Endothelial cell of umbilical vein (primary cell): ENCODE measurements at regions not wholly inside any gene's neighbourhood (a gene's known extent, or its start where the extent isn't known, plus 50 kb on each side); places are given as distances from the start of the nearest gene placed in this dataset.

Source experiments
- BruUV-seq: library from RNA; stranded (reverse); fragments of 400-500 nt; replicated peaks from 2 replicates; lab custom pipeline; 2021; lab: Mats Ljungman, UMichigan
- CTCF ChIA-PET: fragments of 300-600, 350-600 bp; sonication (Branson Sonifier 250); formaldehyde crosslinking; loops from one replicate; lab custom pipeline; 2021; ENCODE audit warnings: antibody characterized with exemption, inconsistent platforms; lab: Charles Lee
- POLR2A ChIA-PET: fragments of 300-600, 350-600 bp; sonication (Branson Sonifier 250); formaldehyde crosslinking; loops from one replicate; lab custom pipeline; 2021; ENCODE audit warnings: antibody characterized with exemption, inconsistent platforms; lab: Charles Lee
- DNase-seq: peaks from one replicate; pipeline ENCODE4 v3.0.0-alpha.2; 2011; ENCODE audit warnings: low read depth, low spot score
- FAIRE-seq: peaks from 2 replicates; lab custom pipeline; 2011; peaks lifted over from hg19 to GRCh38; lab: Jason Lieb, UNC
- H2AFZ ChIP-seq: 2 replicates; pipeline ENCODE4 v1.6.0; 2012; ENCODE audit warnings: low read depth, low read length, control low read depth, inconsistent platforms
- H3K27ac ChIP-seq: 2 replicates; pipeline ENCODE4 v1.5.1; 2011; ENCODE audit warnings: low read depth, mild to moderate bottlenecking, control low read depth, low read length, moderate library complexity; ENCODE audit not compliant: insufficient read depth
- H3K27me3 ChIP-seq, 2 experiments: 2 replicates each; pipeline versions ENCODE4 v1.6.0 to v1.6.1; 2011; ENCODE audit warnings: low read length in 2 of 2, mixed read lengths in 1 of 2; ENCODE audit not compliant: control insufficient read depth in 2 of 2, insufficient read depth in 2 of 2
- H3K36me3 ChIP-seq, 2 experiments: 2 replicates in 1 of 2; 3 replicates in 1 of 2; pipeline ENCODE4 v1.5.1; 2011; ENCODE audit warnings: low read length in 2 of 2, mild to moderate bottlenecking in 1 of 2, moderate library complexity in 1 of 2; ENCODE audit not compliant: control insufficient read depth in 2 of 2, insufficient read depth in 2 of 2; ENCODE audit errors: extremely low read depth in 1 of 2
- H3K4me1 ChIP-seq: 3 replicates; pipeline ENCODE4 v1.5.1; 2011; ENCODE audit warnings: mild to moderate bottlenecking, low read length; ENCODE audit not compliant: control insufficient read depth, insufficient read depth; ENCODE audit errors: extremely low read depth
- H3K4me2 ChIP-seq: 2 replicates; pipeline ENCODE4 v1.6.1; 2011; ENCODE audit warnings: low read length, control low read depth, mixed read lengths; ENCODE audit not compliant: insufficient read depth
- H3K4me3 ChIP-seq, 3 experiments: fragments of 200-600 bp in 1 of 3; sonication (generic), shearing (Covaris generic) in 1 of 3; replicated peaks in 1 of 3; 2 replicates each; pipeline ENCODE4 v1.5.1; 2011 to 2016; ENCODE audit warnings: control low read depth in 3 of 3, low read length in 3 of 3, mild to moderate bottlenecking in 2 of 3, inconsistent platforms in 1 of 3, low read depth in 1 of 3, moderate library complexity in 1 of 3; ENCODE audit not compliant: insufficient read depth in 1 of 3
- H3K79me2 ChIP-seq: 2 replicates; pipeline ENCODE4 v1.6.0; 2012; ENCODE audit warnings: low read length, inconsistent platforms; ENCODE audit not compliant: control insufficient read depth, insufficient read depth
- H3K9ac ChIP-seq: replicated peaks from 2 replicates; pipeline ENCODE3; 2011; ENCODE audit warnings: low read length, control low read depth; ENCODE audit not compliant: insufficient read depth; ENCODE audit errors: extremely low read depth
- H3K9me1 ChIP-seq: replicated peaks from 3 replicates; pipeline ENCODE4 v1.6.0; 2011; ENCODE audit warnings: mild to moderate bottlenecking, low read length; ENCODE audit not compliant: control insufficient read depth, insufficient read depth; ENCODE audit errors: extremely low read depth
- H3K9me3 ChIP-seq: replicated peaks from 2 replicates; pipeline ENCODE4 v1.5.1; 2012; ENCODE audit warnings: low read length, inconsistent platforms; ENCODE audit not compliant: control insufficient read depth, insufficient read depth
- H4K20me1 ChIP-seq: replicated peaks from 2 replicates; pipeline ENCODE3; 2011; ENCODE audit warnings: mild to moderate bottlenecking, low read length; ENCODE audit not compliant: control insufficient read depth, insufficient read depth; ENCODE audit errors: extremely low read depth
- EZH2 ChIP-seq: IDR thresholded peaks from 2 replicates; pipeline ENCODE4 v1.6.1; 2012; ENCODE audit warnings: borderline replicate concordance, low read depth, mild to moderate bottlenecking, moderate library complexity, low read length, inconsistent platforms; ENCODE audit not compliant: severe bottlenecking
- FOS ChIP-seq: IDR thresholded peaks from 2 replicates; pipeline ENCODE4 v1.6.1; 2011; ENCODE audit warnings: mild to moderate bottlenecking, low read length, moderate library complexity, borderline replicate concordance; ENCODE audit not compliant: insufficient read depth
- GATA2 ChIP-seq: IDR thresholded peaks from 2 replicates; pipeline ENCODE4 v1.7.0; 2011; ENCODE audit warnings: low read depth, mild to moderate bottlenecking, moderate library complexity, mixed read lengths, low read length; ENCODE audit not compliant: insufficient read length, insufficient read depth
- JUN ChIP-seq: IDR thresholded peaks from 2 replicates; pipeline ENCODE4 v1.6.1; 2011; ENCODE audit warnings: borderline replicate concordance, low read depth; ENCODE audit not compliant: insufficient read length, insufficient read depth
- MYC ChIP-seq: IDR thresholded peaks from one replicate; pipeline ENCODE4 v1.6.1; 2011; ENCODE audit warnings: mild to moderate bottlenecking, low read depth, low read length
- POLR2A ChIP-seq: IDR thresholded peaks from 2 replicates; pipeline ENCODE4 v1.6.1; 2012; ENCODE audit warnings: low read depth, mild to moderate bottlenecking, control low read depth, low read length
- POLR2AphosphoS5 ChIP-seq: IDR thresholded peaks from 2 replicates; pipeline ENCODE4 v1.6.1; 2012; ENCODE audit warnings: low read depth, mild to moderate bottlenecking, control low read depth, low read length, moderate library complexity; ENCODE audit not compliant: insufficient read depth
- dilution Hi-C: fragments of 300-500 bp; cut with MboI; formaldehyde crosslinking; loops from one replicate; pipeline ENCODE4 v1.15.0; 2019; ENCODE audit warnings: low sequenced_read_pairs; ENCODE audit not compliant: extremely low pct_ligation_motif_present
- intact Hi-C: fragments of 100-400 bp; cut with micrococcal nuclease; formaldehyde crosslinking; loops from one replicate; pipeline ENCODE4 v1.10.0; 2022
- TF ChIP-seq, protein P1 (sequence below), 2 donors: IDR thresholded peaks; 1 replicate in 1 of 2; 2 replicates in 1 of 2; pipeline ENCODE4 v1.5.1; 2011; ENCODE audit warnings: low read length in 2 of 2, mild to moderate bottlenecking in 2 of 2, moderate library complexity in 2 of 2, control low read depth in 1 of 2, inconsistent platforms in 1 of 2, low read depth in 1 of 2; ENCODE audit not compliant: insufficient read depth in 1 of 2; ENCODE audit errors: extremely low read depth in 1 of 2
- TF ChIP-seq, protein P2 (sequence below): IDR thresholded peaks from 2 replicates; pipeline ENCODE4 v1.6.1; 2011; ENCODE audit not compliant: insufficient read depth, insufficient read length

DNA sequence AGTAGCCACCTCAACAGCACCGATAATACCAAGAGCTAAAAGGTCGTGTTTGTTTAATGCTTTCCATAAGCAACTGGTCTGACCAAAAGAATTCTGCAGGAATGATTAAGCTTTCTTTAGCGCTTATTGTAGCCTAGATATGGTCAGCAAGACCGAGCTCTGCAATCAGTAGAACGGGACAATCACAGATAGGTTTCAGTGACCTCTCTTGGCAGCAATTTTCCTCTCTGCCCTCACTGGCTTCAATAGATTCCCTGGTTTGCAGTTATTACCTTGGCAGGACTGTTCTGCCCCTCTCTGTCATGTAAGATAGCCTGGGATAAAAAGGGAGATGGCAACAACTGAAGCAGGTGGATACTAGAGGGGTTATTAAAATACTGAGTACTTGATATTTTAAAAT, 337.1 kb upstream of the NECTIN3 start:
- no peaks in the 10 kb centered on the region for H3K27me3 ChIP-seq
- TF ChIP-seq, protein P1, sequence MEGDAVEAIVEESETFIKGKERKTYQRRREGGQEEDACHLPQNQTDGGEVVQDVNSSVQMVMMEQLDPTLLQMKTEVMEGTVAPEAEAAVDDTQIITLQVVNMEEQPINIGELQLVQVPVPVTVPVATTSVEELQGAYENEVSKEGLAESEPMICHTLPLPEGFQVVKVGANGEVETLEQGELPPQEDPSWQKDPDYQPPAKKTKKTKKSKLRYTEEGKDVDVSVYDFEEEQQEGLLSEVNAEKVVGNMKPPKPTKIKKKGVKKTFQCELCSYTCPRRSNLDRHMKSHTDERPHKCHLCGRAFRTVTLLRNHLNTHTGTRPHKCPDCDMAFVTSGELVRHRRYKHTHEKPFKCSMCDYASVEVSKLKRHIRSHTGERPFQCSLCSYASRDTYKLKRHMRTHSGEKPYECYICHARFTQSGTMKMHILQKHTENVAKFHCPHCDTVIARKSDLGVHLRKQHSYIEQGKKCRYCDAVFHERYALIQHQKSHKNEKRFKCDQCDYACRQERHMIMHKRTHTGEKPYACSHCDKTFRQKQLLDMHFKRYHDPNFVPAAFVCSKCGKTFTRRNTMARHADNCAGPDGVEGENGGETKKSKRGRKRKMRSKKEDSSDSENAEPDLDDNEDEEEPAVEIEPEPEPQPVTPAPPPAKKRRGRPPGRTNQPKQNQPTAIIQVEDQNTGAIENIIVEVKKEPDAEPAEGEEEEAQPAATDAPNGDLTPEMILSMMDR (IDR thresholded peaks at IDR 0.05; ENCODE audit: extremely low read depth in 1 of 2, insufficient read depth in 1 of 2, low read depth in 1 of 2, low read length in 2 of 2), result no peak
- TF ChIP-seq FOS (no peak), GATA2 (no peak), JUN (no peak), MYC (no peak), POLR2A (no peak), EZH2 (no peak), POLR2AphosphoS5 (no peak)
- TF ChIP-seq, protein P2, sequence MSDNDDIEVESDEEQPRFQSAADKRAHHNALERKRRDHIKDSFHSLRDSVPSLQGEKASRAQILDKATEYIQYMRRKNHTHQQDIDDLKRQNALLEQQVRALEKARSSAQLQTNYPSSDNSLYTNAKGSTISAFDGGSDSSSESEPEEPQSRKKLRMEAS, result no peak
- ChIA-PET POLR2A (no interaction called here), CTCF (no interaction called here)
- H2AFZ ChIP-seq, result no peak overlapping the region
- H4K20me1 ChIP-seq, result no peaks in the 10 kb centered on the region
- H3K9me1 ChIP-seq, result no peaks in the 10 kb centered on the region
- no peak overlapping the region for H3K4me2 ChIP-seq
- no peak overlapping the region for H3K4me3 ChIP-seq
- no peaks in the 10 kb centered on the region for H3K9me3 ChIP-seq
- no peaks in the 10 kb centered on the region for H3K79me2 ChIP-seq
- H3K36me3 ChIP-seq, result no peaks in the 10 kb centered on the region
- H3K4me1 ChIP-seq, result no peaks in the 10 kb centered on the region
- no peak for FAIRE-seq
- H3K9ac ChIP-seq, result no peak overlapping the region
- no peak overlapping the region for H3K27ac ChIP-seq
- DNase-seq, result no peak
- intact Hi-C loops, result no loop called here
- dilution Hi-C loops, result no loop called here
- BruUV-seq, result no TSS peak
